Peyer's patch (tissue), 4 donors: ENCODE measurements at regions not wholly inside any gene's neighbourhood (a gene's known extent, or its start where the extent isn't known, plus 50 kb on each side); places are given as distances from the start of the nearest gene placed in this dataset.

Experiments
- POLR2A ChIP-seq, 2 donors: fragments of 450-650 bp; IDR thresholded peaks; one replicate each; pipeline ENCODE4 v1.5.1; 2017; ENCODE audit warnings: antibody characterized with exemption in 2 of 2, mild to moderate bottlenecking in 2 of 2, moderate library complexity in 2 of 2
- TF ChIP-seq, protein P1 (sequence below), 6 experiments: fragments of 450-650 bp in 4 of 6; fragments of 200-600 bp in 2 of 6; sonication (generic) in 1 of 6; IDR thresholded peaks; one replicate each; pipeline ENCODE4 v1.5.1; 2017 to 2019; ENCODE audit warnings: antibody characterized with exemption in 6 of 6, mild to moderate bottlenecking in 3 of 6, moderate library complexity in 1 of 6

DNA sequence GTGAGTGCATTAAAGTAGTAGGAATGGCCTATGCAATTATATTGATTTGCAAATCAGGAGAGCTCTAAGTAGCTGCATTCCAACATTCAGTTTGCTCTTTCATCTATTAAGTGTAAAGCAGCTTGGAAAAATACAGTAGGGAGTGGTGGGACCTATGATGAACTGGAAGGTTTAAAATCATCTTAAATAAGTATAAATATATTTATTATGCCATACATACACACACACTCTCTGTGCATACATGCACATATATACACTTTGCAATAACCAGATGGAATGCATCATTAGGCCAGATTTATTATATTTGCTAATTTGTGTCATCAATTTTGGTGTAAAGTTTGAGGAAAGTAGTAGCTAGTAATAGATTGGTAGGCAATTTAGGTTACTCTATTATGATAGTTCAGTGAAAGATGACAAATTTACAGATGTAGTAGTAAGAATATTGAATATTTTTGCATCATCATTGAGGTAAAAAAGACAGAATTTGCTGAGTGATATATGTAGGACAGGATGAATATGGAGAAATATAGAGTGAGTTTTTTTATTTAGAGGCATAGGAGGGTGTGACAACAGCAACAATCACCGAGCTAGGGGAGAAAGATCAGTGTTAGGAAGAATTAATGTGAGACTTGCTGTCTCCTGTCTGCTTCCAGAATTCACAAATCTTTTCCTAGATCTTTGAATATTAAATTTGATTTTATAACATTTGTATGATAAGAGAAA is 961.0 kb upstream of the CDH2 start:
- no peak for TF ChIP-seq POLR2A (IDR thresholded peaks at IDR 0.05)
- TF ChIP-seq, protein P1, sequence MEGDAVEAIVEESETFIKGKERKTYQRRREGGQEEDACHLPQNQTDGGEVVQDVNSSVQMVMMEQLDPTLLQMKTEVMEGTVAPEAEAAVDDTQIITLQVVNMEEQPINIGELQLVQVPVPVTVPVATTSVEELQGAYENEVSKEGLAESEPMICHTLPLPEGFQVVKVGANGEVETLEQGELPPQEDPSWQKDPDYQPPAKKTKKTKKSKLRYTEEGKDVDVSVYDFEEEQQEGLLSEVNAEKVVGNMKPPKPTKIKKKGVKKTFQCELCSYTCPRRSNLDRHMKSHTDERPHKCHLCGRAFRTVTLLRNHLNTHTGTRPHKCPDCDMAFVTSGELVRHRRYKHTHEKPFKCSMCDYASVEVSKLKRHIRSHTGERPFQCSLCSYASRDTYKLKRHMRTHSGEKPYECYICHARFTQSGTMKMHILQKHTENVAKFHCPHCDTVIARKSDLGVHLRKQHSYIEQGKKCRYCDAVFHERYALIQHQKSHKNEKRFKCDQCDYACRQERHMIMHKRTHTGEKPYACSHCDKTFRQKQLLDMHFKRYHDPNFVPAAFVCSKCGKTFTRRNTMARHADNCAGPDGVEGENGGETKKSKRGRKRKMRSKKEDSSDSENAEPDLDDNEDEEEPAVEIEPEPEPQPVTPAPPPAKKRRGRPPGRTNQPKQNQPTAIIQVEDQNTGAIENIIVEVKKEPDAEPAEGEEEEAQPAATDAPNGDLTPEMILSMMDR (IDR thresholded peaks at IDR 0.05) = no peak
